Large intestine (tissue), 3 donors: ENCODE measurements at regions not wholly inside any gene's neighbourhood (a gene's known extent, or its start where the extent isn't known, plus 50 kb on each side); places are given as distances from the start of the nearest gene placed in this dataset.
A peak's percentile ranks its signal among the peaks of the same experiment; 100 is the strongest.

ENCODE experiments used
- DNase-seq, 2 donors: peaks; one replicate each; pipeline versions ENCODE4 v3.0.0 to v3.0.0-alpha.2; 2013
- H3K27ac ChIP-seq: one replicate; pipeline ENCODE4 v1.5.1; 2013; ENCODE audit warnings: low read length
- H3K27me3 ChIP-seq: 2 replicates; pipeline ENCODE4 v1.6.1; 2013; ENCODE audit warnings: low read length; ENCODE audit not compliant: control insufficient read depth, insufficient read depth
- H3K36me3 ChIP-seq: 2 replicates; pipeline ENCODE4 v1.6.1; 2013; ENCODE audit warnings: low read length; ENCODE audit not compliant: control insufficient read depth, insufficient read depth
- H3K4me1 ChIP-seq: one replicate; pipeline ENCODE4 v1.6.1; 2013; ENCODE audit warnings: low read length; ENCODE audit not compliant: control insufficient read depth, insufficient read depth
- H3K4me3 ChIP-seq: one replicate; pipeline ENCODE4 v1.5.1; 2013; ENCODE audit warnings: low read length
- H3K9me3 ChIP-seq: one replicate; pipeline ENCODE4 v1.6.1; 2013; ENCODE audit warnings: mild to moderate bottlenecking, low read depth, low read length, moderate library complexity; ENCODE audit not compliant: control insufficient read depth
- WGBS: methylation state at CpG from one replicate; pipeline ENCODE4 v1.1.5; 2013; ENCODE audit warnings: low lambda C conversion rate; ENCODE audit not compliant: insufficient coverage; 5-methylcytosine and 5-hydroxymethylcytosine counted together

DNA sequence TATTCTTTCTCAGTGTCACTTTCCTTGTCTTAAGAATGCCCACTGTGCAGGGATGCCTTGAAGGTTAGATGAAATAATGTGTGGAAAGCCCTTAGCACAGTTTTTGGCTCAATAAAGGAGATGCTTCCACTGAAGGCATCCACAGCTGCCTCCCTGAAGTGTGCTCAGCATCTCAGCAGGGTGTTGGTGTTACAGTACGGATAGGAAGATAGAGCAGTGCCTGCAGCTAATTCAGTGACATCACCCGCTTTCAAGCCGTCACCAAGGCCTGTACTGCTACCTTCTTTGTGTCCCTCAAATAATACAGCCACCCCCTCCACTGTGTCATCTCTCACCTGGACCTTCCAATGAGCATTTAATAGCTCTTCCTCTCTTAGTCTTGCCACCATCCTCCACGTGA lies 59.0 kb downstream of the NDUFS5 start:
- Histone ChIP-seq H3K9me3 (no peaks in the 10 kb centered on the region), H3K36me3 (no peaks in the 10 kb centered on the region), H3K27ac (no peak overlapping the region), H3K4me1 (no peaks in the 10 kb centered on the region), H3K4me3 (no peak overlapping the region), H3K27me3 (peaks cover 30% of the 10 kb centered on the region)
- DNase-seq: no peak
- no CpG with 5 or more reads among the region's 4 CpGs for WGBS

DNA sequence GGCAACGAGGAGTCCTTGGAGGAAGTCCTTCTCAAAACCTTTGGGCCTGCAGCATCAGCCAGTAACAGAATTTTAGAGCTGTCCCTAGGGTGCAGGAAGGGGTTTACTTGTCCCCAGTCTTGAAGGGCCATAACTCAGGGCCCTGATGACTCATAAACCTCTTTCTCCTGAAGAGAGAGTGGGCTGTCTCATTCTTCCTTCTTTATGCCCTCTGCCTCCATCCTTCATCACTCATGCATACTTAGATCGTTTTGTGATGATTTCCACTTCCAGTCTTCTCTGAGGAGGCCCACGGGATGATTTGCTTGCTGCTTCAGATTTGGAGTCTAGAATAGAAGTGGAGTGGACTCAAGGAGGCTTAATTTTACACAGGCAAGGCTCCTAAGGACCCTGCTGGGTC lies 60.2 kb downstream of the NDUFS5 start:
- H3K4me1 ChIP-seq: no peaks in the 10 kb centered on the region
- no peaks in the 10 kb centered on the region for H3K9me3 ChIP-seq
- H3K36me3 ChIP-seq: no peaks in the 10 kb centered on the region
- WGBS: no CpG with 5 or more reads among the region's 3 CpGs
- H3K4me3 ChIP-seq: no peak overlapping the region
- H3K27me3 ChIP-seq: peaks cover 22% of the 10 kb centered on the region
- H3K27ac ChIP-seq: peak overlapping the region; percentile 41
- no peak for DNase-seq

DNA sequence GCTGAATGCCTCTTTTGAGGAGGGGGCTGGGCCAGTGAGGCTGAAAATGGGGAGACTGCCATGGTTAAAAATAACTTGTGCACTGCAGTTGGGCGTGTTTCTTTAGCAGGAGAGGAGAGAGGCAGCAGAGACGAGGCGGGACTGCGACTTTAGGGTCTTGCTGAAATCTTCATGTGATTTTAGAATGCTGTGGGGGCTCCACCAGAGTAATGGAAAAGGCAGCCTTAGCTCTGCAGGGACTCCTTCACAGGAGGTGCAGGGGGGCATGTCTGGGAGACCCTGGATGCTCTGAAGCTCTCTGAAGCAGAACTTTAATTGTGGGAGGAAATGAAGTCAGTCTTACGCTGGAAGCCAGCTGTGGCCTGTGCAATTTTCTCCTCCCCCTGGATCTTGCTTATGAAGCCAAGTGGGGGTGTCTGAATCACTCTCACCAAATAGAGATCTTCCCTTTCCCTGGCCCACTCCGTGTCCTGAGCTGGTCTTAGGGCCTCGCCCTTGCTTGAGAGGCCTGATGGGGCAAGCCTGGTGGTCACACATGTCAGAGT lies 60.8 kb downstream of the NDUFS5 start:
- no peaks in the 10 kb centered on the region for H3K36me3 ChIP-seq
- peak overlapping the region; percentile 41 for H3K27ac ChIP-seq
- no peaks in the 10 kb centered on the region for H3K9me3 ChIP-seq
- H3K4me1 ChIP-seq: no peaks in the 10 kb centered on the region
- peaks cover 21% of the 10 kb centered on the region for H3K27me3 ChIP-seq
- no peak overlapping the region for H3K4me3 ChIP-seq
- no CpG with 5 or more reads among the region's 7 CpGs for WGBS
- DNase-seq: no peak

DNA sequence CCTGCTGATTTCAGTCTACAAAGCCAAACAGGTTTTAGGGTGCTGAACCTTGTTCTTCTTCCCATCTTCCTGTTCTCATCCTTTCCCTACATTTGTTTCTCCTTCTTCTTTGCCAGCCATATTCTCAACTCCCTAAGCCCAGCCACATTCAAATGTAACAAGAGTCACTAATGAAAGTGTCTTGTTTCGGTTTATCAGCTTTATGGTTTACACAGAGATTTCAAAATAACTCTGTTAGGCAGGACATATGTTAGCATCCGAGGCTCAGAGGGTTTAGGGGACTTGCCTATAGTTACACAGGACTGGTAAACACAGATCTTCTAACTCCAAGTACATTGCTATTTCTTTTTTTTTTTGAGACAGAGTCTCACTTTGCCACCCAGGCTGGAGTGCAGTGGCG lies 61.3 kb downstream of the NDUFS5 start:
- H3K36me3 ChIP-seq: no peaks in the 10 kb centered on the region
- peak overlapping the region; percentile 41 for H3K27ac ChIP-seq
- WGBS: no CpG with 5 or more reads among the region's 3 CpGs
- no peaks in the 10 kb centered on the region for H3K4me1 ChIP-seq
- no peak for DNase-seq
- H3K9me3 ChIP-seq: no peaks in the 10 kb centered on the region
- H3K4me3 ChIP-seq: no peak overlapping the region
- H3K27me3 ChIP-seq: peaks cover 16% of the 10 kb centered on the region

DNA sequence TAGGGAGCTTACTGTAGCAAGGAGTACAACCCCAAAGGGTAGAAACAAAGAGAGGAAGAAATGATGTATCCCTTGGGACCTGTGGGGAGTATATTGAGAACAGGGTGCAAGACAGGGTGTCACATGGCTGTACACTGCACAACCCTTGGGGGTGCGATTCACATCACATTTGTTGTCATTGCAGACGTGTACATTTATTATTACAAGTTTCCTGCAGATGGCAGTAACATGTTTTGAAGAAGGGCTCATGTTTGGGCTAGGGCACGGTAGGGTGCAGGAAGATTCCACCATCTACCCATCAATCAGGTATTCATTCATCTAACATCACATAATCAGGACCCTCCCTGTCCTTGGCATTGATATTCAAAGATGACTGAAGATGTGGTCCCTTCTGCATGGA lies 62.5 kb downstream of the NDUFS5 start:
- H3K9me3 ChIP-seq: no peaks in the 10 kb centered on the region
- no CpG with 5 or more reads among the region's 3 CpGs for WGBS

DNA sequence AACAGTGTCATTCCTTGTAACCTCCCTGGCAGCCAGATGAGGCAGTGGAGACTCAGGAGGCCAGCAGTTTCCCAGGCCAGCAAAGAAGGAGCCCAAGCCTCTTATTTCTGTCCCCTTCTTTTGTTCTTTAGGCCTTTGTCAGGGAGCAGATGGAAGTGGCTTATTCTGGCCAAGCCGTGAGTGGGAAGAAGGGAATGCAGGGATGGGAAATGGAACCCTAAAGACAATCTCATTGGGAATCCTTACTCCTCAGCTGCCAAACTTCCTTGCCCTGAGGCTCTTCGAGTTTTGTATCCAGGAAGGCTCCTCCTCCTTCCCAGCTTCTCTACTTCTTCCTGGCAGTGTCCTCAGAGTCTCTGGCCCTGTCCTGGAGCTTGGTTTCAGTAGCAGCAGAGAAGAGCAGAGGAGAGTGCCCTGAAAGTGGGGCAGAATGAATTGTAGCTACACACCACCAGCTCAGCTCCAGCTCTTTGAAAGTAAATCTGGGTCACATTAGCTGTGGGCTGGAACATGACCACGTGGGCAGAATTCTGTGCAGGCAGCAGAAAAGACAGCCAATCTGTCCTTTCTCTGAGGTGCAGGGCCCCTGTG lies 63.9 kb downstream of the NDUFS5 start:
- Histone ChIP-seq H3K4me1 (no peaks in the 10 kb centered on the region), H3K4me3 (no peak overlapping the region), H3K27me3 (no peaks in the 10 kb centered on the region), H3K36me3 (no peaks in the 10 kb centered on the region), H3K27ac (no peak overlapping the region), H3K9me3 (no peaks in the 10 kb centered on the region)
- DNase-seq: no peak
- 60% methylated on average over 1 of the region's 3 CpGs for WGBS

More for the DNA sequence above, 62.5 kb downstream of the NDUFS5 start:
- no peak for DNase-seq
- H3K4me1 ChIP-seq: no peaks in the 10 kb centered on the region
- no peaks in the 10 kb centered on the region for H3K36me3 ChIP-seq
- no peak overlapping the region for H3K4me3 ChIP-seq
- H3K27me3 ChIP-seq: peaks cover 6% of the 10 kb centered on the region
- H3K27ac ChIP-seq: no peak overlapping the region

DNA sequence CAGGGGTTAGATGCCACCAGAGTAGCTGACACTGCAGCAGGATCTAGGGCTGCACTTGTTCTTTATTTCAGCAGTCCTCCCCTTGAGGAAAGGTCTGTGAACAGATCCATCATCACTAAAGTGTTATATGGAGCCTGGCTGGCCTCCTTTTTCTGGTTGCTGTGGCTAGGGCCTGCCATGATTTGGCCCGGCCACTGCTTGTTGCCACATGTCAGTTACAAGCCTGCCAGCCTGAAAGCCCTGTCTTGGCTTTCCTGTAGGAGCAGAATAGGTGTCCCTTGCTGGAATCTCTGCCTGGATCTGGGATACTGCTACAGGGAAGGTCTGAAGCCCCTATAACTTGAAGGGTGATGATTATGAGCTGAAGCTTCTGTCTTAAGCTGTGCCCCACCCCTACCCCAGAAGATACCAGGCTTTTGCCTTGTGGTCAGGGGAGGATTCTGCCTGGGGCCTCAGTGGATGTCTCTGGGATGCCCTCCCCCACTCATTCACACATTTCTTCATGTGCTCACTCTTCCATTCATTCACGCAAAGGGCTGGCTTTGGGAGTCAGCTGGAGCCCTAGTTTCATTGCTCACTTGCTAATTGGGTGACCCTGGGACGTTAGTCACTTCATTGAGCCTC lies 64.7 kb downstream of the NDUFS5 start:
- no peak for DNase-seq
- Histone ChIP-seq H3K9me3 (no peaks in the 10 kb centered on the region), H3K4me3 (no peak overlapping the region), H3K27ac (no peak overlapping the region), H3K4me1 (no peaks in the 10 kb centered on the region), H3K27me3 (no peaks in the 10 kb centered on the region), H3K36me3 (no peaks in the 10 kb centered on the region)
- no CpG with 5 or more reads among the region's 3 CpGs for WGBS

DNA sequence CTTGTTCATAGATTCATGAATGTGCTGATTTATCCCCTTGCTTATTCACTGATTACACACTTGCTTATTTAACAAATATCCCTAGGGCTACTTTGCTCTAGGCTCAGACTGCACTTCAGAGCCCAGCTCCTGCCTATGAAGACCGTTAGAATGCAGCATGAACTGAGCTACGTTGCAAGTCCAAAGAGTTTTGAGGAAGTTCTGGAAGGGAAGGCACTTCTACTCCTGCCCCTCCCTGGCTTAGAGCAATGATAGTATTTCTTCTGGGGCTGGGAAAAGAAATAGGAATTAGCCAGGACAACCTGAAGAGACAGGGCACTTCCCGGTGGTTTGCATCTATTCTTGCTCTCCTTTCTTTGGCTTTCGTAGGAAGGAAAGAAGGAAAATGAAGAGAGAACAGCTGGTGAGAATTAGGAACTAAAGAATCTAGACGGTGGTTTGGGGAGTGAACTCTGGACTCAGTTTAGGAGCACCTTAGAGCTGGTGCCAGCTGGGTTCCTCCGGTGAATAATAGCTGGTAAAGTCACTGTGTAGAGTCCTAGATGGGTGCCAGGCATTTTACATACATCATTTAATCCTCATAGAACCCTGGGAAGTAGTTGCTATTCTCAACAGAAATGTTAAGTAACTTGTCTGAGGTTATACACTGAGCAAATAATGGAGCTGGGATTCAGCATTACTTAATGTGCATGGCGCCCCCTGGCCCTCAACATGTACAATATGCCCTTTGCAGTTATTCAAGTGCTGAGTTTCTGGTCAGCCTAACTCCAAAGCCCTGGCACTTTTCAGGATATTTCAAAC lies 65.9 kb downstream of the NDUFS5 start:
- Histone ChIP-seq H3K4me3 (no peak overlapping the region), H3K27me3 (no peaks in the 10 kb centered on the region), H3K4me1 (no peaks in the 10 kb centered on the region), H3K36me3 (no peaks in the 10 kb centered on the region), H3K9me3 (no peaks in the 10 kb centered on the region), H3K27ac (no peak overlapping the region)
- no CpG with 5 or more reads among the region's 7 CpGs for WGBS
- peak; percentile 50 to 63 for DNase-seq

DNA sequence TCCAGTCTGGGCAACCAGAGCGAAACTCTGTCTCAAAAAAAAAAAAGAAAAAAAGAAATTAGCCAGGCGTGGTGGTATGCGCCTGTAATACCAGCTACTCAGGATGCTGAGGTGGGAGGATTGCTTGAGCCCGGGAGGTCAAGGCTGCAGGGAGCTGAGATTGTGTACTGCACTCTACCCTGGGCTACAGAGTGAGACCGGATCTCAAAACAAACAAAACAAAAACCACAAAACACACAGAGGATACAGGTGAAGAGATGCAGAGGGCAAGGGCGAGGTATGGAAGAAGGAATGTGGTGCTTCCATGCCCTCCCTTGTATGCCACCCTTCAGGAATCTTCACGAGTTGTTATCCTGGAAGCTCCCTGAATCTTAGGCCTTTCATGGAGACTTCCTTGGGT lies 68.5 kb downstream of the NDUFS5 start:
- WGBS: no CpG with 5 or more reads among the region's 7 CpGs

DNA sequence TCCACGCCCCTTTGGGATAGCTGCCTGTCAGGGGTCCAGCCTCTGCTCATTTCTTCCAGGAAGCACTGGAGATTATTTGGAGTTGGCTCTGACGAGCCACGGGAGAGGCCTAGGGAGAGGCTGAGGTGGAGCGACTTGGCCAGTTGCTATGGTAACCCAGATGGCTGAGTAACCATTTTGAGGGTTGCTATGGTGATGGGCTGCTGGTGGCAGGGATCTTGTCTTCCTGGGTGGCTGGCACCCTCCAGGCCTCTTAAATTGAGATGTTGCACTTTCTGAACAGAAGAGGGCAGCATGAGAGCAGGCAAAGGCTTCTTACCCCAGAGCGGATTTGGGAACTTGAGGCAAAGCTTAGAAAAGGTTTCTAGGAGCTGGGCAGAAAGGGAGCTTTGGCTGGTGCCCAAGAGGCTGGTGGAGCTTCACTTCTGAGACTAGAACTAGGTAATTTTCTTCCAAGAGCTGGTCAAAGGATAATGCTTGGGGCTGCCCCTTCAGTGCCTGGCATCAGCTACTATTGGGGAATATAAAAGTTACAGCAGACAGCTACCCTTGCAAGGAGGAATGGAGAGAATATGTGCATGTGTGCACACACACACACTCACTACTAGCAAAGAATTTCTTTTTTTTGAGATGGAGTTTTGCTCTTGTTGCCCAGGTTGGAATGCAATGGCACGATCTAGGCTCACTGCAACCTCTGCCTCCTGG lies 72.5 kb downstream of the NDUFS5 start:
- Histone ChIP-seq H3K4me1 (no peaks in the 10 kb centered on the region), H3K9me3 (no peaks in the 10 kb centered on the region), H3K4me3 (no peak overlapping the region), H3K27ac (no peak overlapping the region), H3K27me3 (no peaks in the 10 kb centered on the region), H3K36me3 (no peaks in the 10 kb centered on the region)
- WGBS: no CpG with 5 or more reads among the region's 6 CpGs
- peak; percentile 69 to 71 for DNase-seq

More for the DNA sequence above, 68.5 kb downstream of the NDUFS5 start:
- DNase-seq: no peak
- H3K4me3 ChIP-seq: no peak overlapping the region
- no peak overlapping the region for H3K27ac ChIP-seq
- no peaks in the 10 kb centered on the region for H3K4me1 ChIP-seq
- H3K36me3 ChIP-seq: no peaks in the 10 kb centered on the region
- H3K27me3 ChIP-seq: no peaks in the 10 kb centered on the region
- no peaks in the 10 kb centered on the region for H3K9me3 ChIP-seq
